ENCODE measurements at regions not wholly inside any gene's neighbourhood (a gene's known extent, or its start where the extent isn't known, plus 50 kb on each side); places are given as distances from the start of the nearest gene placed in this dataset.

DNA sequence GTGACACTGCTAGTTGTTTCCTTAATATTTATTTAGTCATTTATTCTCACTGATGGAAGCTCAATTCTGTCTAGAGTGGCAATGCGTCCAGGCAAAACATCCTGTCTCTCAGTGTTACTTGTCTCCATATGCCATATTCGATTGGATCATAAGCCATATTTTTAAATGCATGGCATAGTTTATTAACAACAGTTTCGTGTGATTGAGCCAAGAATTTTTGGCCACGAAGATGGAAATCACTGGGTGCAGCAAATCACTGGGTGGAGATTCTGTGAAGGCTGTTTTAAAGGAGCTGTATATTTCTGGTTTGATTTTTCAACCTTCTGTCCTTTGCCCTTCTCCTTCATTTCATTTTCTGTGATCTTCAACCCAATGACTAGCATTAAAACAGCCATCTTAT lies 205.2 kb downstream of the JRKL start:
- no peak overlapping the region for H3K4me3 ChIP-seq (replicated peaks in 1 of 2; ENCODE audit: low read depth in 2 of 2, low read length in 2 of 2)
- TF ChIP-seq CTCF (IDR thresholded peaks at IDR 0.05; ENCODE audit: low read depth, low read length): no peak
- no peak for DNase-seq (ENCODE audit: low read depth in 2 of 2)

- DNase-seq (ENCODE audit: low read depth in 2 of 2): peak in 1 of 2 donors; percentile 2
- H3K4me3 ChIP-seq (replicated peaks in 1 of 2; ENCODE audit: low read depth in 2 of 2, low read length in 2 of 2): no peak overlapping the region
- no peak for TF ChIP-seq CTCF (IDR thresholded peaks at IDR 0.05; ENCODE audit: low read depth, low read length)
Observed at GRCh38 chr11:96607864-96608558, 218.2 kb downstream of the JRKL start.

GRCh38 chr11:96614101-96614500 lies 224.3 kb downstream of the JRKL start:
- no peak for DNase-seq (ENCODE audit: low read depth in 2 of 2)
- no peak overlapping the region for H3K4me3 ChIP-seq (replicated peaks in 1 of 2; ENCODE audit: low read depth in 2 of 2, low read length in 2 of 2)
- TF ChIP-seq CTCF (IDR thresholded peaks at IDR 0.05; ENCODE audit: low read depth, low read length): no peak

DNA sequence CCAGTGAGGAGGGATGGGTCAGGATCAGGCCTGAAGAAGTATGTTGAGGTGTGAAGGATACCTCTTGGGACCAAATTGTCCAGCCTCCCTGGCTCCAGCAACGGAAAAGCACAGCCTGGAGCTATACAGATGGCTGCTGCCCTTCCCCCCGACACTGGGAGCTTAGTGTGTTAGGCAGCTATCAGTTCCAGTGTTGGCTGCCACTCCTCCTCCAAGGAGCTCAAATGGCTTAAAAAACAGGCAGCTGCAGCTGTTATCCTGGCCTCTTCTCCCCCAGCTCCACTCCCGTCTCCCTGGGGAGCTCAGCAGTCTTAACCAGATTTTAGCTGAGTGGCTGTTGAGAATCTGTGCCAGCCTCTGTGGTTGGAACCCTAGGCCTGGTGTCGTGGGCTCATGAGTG lies 225.0 kb downstream of the JRKL start:
- no peak overlapping the region for H3K4me3 ChIP-seq (replicated peaks in 1 of 2; ENCODE audit: low read depth in 2 of 2, low read length in 2 of 2)
- TF ChIP-seq CTCF (IDR thresholded peaks at IDR 0.05; ENCODE audit: low read depth, low read length): no peak
- no peak for DNase-seq (ENCODE audit: low read depth in 2 of 2)

DNA sequence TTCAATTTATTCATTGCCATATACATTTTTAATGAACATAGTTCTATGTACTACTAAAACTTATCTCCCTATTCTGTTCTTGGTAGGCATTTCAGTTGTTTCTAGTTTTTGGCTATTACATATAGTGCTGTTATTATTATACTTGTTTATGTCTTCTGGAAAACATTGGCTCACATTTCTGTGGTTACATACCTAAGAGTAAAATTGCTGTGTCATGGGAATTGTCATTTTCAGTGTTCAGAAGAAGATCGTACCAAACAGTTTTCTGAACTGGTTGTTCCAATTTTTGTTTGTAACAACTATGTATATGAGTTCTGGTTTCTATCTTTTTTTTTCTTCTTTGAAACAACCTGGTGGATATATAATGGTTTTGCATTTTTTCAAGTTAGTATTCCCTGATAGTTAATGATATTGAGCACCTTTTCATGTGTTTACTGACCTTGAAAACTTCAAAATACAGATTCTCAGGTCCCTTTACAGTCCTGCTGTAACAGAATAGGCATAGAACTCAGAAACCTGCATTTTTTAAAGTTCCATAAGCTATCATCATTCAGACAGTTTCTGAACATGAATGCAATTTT lies 230.7 kb downstream of the JRKL start:
- peak; percentile 6 to 17 for DNase-seq (ENCODE audit: low read depth in 2 of 2)
- no peak for TF ChIP-seq CTCF (IDR thresholded peaks at IDR 0.05; ENCODE audit: low read depth, low read length)
- H3K4me3 ChIP-seq (replicated peaks in 1 of 2; ENCODE audit: low read depth in 2 of 2, low read length in 2 of 2): no peak overlapping the region

GRCh38 chr11:96621161-96621560 lies 231.3 kb downstream of the JRKL start:
- no peak for DNase-seq (ENCODE audit: low read depth in 2 of 2)
- no peak overlapping the region for H3K4me3 ChIP-seq (replicated peaks in 1 of 2; ENCODE audit: low read depth in 2 of 2, low read length in 2 of 2)
- TF ChIP-seq CTCF (IDR thresholded peaks at IDR 0.05; ENCODE audit: low read depth, low read length): no peak
